ENCODE measurements at regions not wholly inside any gene's neighbourhood (a gene's known extent, or its start where the extent isn't known, plus 50 kb on each side); places are given as distances from the start of the nearest gene placed in this dataset.

GRCh38 chr11:79702303-79702702 lies 261.5 kb upstream of the TENM4 start:
- Mint-ChIP-seq H3K4me1 (ENCODE audit: low read depth) (no peaks in the 10 kb centered on the region), H3K36me3 (ENCODE audit: low read depth) (no peaks in the 10 kb centered on the region), H3K9me3 (peaks cover 18% of the 10 kb centered on the region), H3K27ac (no peak overlapping the region), H3K4me3 (no peak overlapping the region), H3K27me3 (no peaks in the 10 kb centered on the region)
- Histone ChIP-seq H3K4me1 (ENCODE audit: insufficient read depth, low read length) (no peaks in the 10 kb centered on the region), H3K36me3 (ENCODE audit: insufficient read depth, low read length) (no peaks in the 10 kb centered on the region), H3K4me3 (ENCODE audit: low read length) (no peak overlapping the region), H3K9me3 (ENCODE audit: control insufficient read depth in 1 of 2, insufficient read depth in 1 of 2, low read length in 2 of 2) (peaks cover 5 to 13% of the 10 kb centered on the region in 2 experiments), H3K27ac (ENCODE audit: low read depth in 1 of 2, low read length in 2 of 2) (no peak overlapping the region), H3K27me3 (ENCODE audit: control insufficient read depth in 1 of 2, insufficient read depth in 2 of 2, low read length in 2 of 2) (no peaks in the 10 kb centered on the region)
- ChIA-PET CTCF (no interaction called here), POLR2A (no interaction called here)
- intact Hi-C loops (cut with DNase I, micrococcal nuclease), result no loop called here
- no peak for ATAC-seq (ENCODE audit: poor library complexity)
- no peak for DNase-seq
- TF ChIP-seq, protein P1, sequence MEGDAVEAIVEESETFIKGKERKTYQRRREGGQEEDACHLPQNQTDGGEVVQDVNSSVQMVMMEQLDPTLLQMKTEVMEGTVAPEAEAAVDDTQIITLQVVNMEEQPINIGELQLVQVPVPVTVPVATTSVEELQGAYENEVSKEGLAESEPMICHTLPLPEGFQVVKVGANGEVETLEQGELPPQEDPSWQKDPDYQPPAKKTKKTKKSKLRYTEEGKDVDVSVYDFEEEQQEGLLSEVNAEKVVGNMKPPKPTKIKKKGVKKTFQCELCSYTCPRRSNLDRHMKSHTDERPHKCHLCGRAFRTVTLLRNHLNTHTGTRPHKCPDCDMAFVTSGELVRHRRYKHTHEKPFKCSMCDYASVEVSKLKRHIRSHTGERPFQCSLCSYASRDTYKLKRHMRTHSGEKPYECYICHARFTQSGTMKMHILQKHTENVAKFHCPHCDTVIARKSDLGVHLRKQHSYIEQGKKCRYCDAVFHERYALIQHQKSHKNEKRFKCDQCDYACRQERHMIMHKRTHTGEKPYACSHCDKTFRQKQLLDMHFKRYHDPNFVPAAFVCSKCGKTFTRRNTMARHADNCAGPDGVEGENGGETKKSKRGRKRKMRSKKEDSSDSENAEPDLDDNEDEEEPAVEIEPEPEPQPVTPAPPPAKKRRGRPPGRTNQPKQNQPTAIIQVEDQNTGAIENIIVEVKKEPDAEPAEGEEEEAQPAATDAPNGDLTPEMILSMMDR (IDR thresholded peaks at IDR 0.05), result no peak

GRCh38 chr11:79699246-79699645 lies 258.4 kb upstream of the TENM4 start:
- no peaks in the 10 kb centered on the region for H3K27me3 Mint-ChIP-seq
- ATAC-seq (ENCODE audit: poor library complexity) (no peak), DNase-seq (no peak)
- H3K4me3 ChIP-seq (ENCODE audit: low read length), result no peak overlapping the region
- H3K27me3 ChIP-seq (ENCODE audit: control insufficient read depth in 1 of 2, insufficient read depth in 2 of 2, low read length in 2 of 2), result no peaks in the 10 kb centered on the region
- ChIA-PET POLR2A (no interaction called here), CTCF (no interaction called here)
- H3K27ac Mint-ChIP-seq, result no peak overlapping the region
- no peaks in the 10 kb centered on the region for H3K4me1 Mint-ChIP-seq (ENCODE audit: low read depth)
- H3K9me3 ChIP-seq (ENCODE audit: control insufficient read depth in 1 of 2, insufficient read depth in 1 of 2, low read length in 2 of 2), result peaks cover 5 to 8% of the 10 kb centered on the region in 2 experiments
- H3K4me3 Mint-ChIP-seq, result no peak overlapping the region
- no peak overlapping the region for H3K27ac ChIP-seq (ENCODE audit: low read depth in 1 of 2, low read length in 2 of 2)
- TF ChIP-seq, protein P1 (IDR thresholded peaks at IDR 0.05), result no peak
- no peaks in the 10 kb centered on the region for H3K4me1 ChIP-seq (ENCODE audit: insufficient read depth, low read length)
- peaks cover 13% of the 10 kb centered on the region for H3K9me3 Mint-ChIP-seq
- intact Hi-C loops (cut with DNase I, micrococcal nuclease), result no loop called here
- H3K36me3 Mint-ChIP-seq (ENCODE audit: low read depth), result no peaks in the 10 kb centered on the region
- no peaks in the 10 kb centered on the region for H3K36me3 ChIP-seq (ENCODE audit: insufficient read depth, low read length)

- Mint-ChIP-seq H3K27ac (no peak overlapping the region), H3K4me3 (no peak overlapping the region), H3K4me1 (ENCODE audit: low read depth) (no peaks in the 10 kb centered on the region), H3K27me3 (no peaks in the 10 kb centered on the region), H3K36me3 (ENCODE audit: low read depth) (no peaks in the 10 kb centered on the region), H3K9me3 (peaks cover 9% of the 10 kb centered on the region)
- DNase-seq (no peak), ATAC-seq (ENCODE audit: poor library complexity) (no peak)
- H3K27ac ChIP-seq (ENCODE audit: low read depth in 1 of 2, low read length in 2 of 2), result no peak overlapping the region
- no peaks in the 10 kb centered on the region for H3K36me3 ChIP-seq (ENCODE audit: insufficient read depth, low read length)
- intact Hi-C loops (cut with DNase I, micrococcal nuclease), result no loop called here
- H3K4me3 ChIP-seq (ENCODE audit: low read length), result no peak overlapping the region
- CTCF ChIA-PET, result no interaction called here
- TF ChIP-seq, protein P1 (IDR thresholded peaks at IDR 0.05), result no peak
- no peaks in the 10 kb centered on the region for H3K4me1 ChIP-seq (ENCODE audit: insufficient read depth, low read length)
- H3K9me3 ChIP-seq (ENCODE audit: control insufficient read depth in 1 of 2, insufficient read depth in 1 of 2, low read length in 2 of 2), result peaks cover 5 to 8% of the 10 kb centered on the region in 2 experiments
- no peaks in the 10 kb centered on the region for H3K27me3 ChIP-seq (ENCODE audit: control insufficient read depth in 1 of 2, insufficient read depth in 2 of 2, low read length in 2 of 2)
- POLR2A ChIA-PET, result no interaction called here
These were observed 257.1 kb upstream of the TENM4 start for GRCh38 chr11:79697905-79698304.

All from CD4-positive, alpha-beta T cell (primary cell).